ENCODE measurements at regions not wholly inside any gene's neighbourhood (a gene's known extent, or its start where the extent isn't known, plus 50 kb on each side); places are given as distances from the start of the nearest gene placed in this dataset.

DNA sequence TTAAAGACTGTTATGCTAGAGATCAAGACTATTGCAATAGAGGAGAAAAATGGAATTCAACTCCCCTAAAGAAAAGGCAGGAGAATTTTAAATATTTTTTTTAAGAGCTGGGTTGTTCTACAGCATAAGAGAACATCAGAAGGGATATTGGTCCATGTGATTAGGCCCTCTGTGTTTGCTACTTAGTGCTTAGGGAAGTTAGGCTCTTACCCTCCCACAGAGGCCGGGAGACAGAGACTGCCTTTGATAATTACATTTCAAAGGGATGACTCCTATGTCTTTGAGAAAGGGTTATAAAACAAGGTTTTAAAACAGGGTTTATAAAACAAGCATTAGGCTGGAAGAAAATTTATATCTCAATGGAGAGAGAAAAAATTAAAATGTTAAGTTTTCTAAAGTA is 1248.1 kb upstream of the PCDH20 start:
- no peak for TF ChIP-seq CTCF (IDR thresholded peaks at IDR 0.05)

GRCh38 chr13:62659365-62659764 is 1243.7 kb upstream of the PCDH20 start:
- TF ChIP-seq CTCF (IDR thresholded peaks at IDR 0.05): no peak

- TF ChIP-seq CTCF (IDR thresholded peaks at IDR 0.05): no peak
Observed at GRCh38 chr13:62653371-62653770, 1237.7 kb upstream of the PCDH20 start.

- TF ChIP-seq CTCF (IDR thresholded peaks at IDR 0.05): no peak
Observed at GRCh38 chr13:62643799-62644524, 1228.3 kb upstream of the PCDH20 start.

DNA sequence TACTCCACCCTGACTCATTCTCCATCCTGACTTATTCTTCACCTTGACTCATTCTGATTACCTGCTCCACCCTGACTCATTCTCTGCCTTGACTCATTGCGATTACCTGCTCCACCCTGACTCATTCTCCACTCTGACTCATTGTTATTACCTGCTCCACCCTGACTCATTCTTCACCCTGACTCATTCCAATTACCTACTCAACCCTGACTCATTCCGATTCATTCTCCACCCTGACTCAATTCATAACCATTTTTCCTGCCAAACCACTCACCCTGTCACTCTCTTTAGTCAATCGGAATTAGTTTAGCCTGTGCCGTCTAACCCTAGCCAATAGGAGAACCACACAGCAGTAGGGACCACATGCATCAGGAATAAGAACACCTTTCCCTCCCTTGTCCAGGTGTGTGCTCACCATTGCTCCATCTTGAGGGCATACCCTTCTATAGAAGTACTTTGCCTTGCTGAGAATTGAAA is 1227.4 kb upstream of the PCDH20 start:
- no peak for TF ChIP-seq CTCF (IDR thresholded peaks at IDR 0.05)

- TF ChIP-seq CTCF (IDR thresholded peaks at IDR 0.05): no peak
Observed at GRCh38 chr13:62635161-62635560, 1219.5 kb upstream of the PCDH20 start.

DNA sequence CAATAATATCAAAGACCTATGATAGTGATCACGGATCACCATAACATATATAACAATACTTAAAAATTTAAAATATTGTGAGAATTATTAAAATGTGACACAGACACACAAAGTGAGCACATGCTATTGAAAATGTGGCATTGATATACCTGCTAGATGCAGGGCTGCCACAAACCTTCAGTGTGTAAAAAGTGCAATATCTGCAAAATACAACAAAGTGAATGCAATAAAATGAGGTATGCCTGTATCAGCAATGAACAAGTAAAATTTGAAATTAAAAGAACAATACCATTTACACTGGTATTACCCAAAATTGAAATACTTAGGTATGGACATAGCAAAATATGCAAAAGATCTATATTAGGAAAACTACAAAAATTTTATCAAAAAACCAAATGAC is 1217.8 kb upstream of the PCDH20 start:
- TF ChIP-seq CTCF (IDR thresholded peaks at IDR 0.05): no peak

- no peak for TF ChIP-seq CTCF (IDR thresholded peaks at IDR 0.05)
Observed at GRCh38 chr13:62631619-62632018, 1216.0 kb upstream of the PCDH20 start.

Data from LNCAP (cell line).